NCI-H1694 treated with DMSO at 0.1 percent for 48 hours (cell line): ENCODE measurements at regions not wholly inside any gene's neighbourhood (a gene's known extent, or its start where the extent isn't known, plus 50 kb on each side); places are given as distances from the start of the nearest gene placed in this dataset.
"Not testable (repeated sequence)": the region's sequence is repeated elsewhere in the genome, so short reads cannot be mapped to it uniquely, and the experiment has no call there.

ENCODE experiments used
- DNase-seq: peaks from one replicate; lab custom pipeline; 2025; lab: John Stamatoyannopoulos, UW

DNA sequence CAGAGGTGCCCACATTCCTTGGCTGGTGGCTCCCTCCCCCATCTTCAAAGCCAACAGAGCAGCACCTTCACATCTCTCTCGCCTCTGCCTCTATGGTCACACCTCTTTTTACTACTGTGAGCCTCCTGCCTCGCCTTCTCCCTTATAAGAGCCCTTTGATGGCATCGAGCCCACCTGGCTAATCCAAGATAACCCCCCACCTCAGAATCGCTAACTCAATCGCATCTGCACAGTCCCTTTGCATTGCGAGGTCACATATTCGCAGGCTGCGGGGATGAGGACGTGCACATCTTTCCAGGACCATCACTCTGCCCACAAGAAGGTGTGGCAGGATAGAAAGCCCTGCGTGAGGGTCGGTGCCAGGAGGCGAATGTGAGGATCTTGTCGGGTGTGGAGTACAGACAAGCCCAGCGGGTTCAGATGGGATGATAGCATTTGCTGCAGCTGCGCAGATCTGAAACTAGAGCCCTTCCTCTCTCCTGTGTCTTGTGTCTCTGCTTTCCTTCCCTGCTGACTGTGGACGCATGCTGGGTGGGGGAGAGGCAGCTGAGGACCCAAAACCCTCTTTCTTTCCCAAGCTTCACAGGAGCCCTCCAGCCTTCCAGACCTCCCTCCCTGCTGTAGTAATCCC lies 148.3 kb upstream of the HDAC4 start:
- no peak for DNase-seq

DNA sequence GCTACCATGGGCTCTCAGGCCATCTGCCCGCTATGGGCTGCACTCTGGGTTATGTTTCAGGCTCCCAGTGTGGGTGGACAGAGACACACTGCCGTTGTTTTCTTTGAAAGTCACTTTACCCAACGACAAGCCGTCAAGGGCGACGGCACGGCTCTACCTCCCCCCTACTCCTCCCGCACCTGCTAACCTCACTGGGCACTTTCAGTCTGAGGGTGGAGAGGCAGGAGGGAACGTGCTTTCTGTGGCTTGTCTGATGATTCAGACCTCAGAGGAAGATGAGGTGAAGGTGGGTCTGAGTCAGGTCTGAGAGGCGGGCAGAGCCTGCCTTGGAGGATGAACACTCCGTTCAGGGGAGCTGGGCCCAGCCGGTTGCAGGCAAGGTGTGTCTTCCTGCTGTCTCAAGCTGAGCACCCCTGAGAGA lies 147.6 kb upstream of the HDAC4 start:
- DNase-seq = no peak

DNA sequence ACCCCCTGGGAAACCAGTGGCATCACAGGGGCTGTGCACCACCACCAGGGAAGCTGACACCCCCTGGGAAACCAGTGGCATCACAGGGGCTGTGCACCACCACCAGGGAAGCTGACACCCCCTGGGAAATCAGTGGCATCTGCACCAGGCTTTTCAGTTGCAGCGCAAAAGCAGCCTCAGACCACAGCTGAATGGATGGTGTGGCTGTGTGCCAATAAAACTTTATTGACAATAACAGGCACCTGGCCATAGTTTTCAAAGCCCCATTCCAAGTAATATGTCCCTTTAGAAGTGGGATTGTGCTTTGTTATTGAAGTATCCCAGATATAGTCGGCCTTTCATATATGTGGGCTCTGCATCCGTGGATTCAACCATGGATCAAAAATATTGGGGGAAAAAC lies 146.3 kb upstream of the HDAC4 start:
- DNase-seq = not testable (repeated sequence)

DNA sequence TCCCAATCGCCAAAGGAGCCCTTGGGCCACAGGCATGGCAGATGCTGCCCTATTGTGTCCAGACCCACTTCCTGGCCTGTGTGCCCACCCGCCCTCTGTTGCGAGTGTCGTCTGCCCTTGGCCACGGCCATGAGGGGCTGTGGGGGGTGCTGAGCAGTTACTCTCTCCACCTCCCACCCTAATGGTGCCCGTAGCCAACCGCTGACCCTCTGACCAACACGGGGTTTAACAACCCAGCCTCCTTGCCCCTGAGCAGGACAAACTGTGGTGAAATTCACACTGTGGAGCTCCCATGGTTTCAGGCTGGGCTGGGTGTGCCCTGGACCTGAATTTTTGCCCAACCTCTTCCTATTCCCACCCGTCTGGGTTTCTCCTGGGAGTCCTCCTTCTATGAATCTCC lies 145.7 kb upstream of the HDAC4 start:
- no peak for DNase-seq

DNA sequence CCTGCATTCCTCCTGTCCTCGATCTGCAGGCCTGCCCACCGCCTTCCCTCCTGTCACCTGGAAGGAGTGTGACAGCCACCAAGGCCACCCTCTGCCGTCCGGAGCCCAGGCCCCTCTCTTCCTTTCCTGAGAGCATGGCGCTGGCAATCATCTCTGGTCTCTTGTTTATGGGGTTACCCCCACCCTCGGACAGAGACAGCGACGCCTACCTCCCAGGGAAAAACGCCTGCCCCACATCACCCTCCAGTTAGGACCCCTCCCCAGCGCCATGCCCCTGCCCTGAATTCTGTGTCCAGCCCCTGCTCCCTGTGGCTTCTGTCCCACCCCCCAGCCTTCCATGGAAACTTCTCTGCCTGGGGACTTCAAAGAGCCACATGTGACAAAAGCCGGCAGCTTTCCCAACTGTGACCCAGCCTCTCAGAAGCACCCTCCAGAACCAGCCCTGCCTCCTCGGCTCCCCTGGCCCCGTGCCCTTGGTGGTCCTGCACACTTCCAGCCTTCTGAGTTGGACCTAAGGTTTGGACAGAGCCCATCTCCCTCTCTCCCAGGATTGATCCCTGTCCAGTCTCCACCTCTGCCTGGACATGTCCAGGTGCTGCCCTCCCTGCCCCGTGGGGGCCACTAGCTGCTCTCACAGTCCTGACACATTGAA lies 145.0 kb upstream of the HDAC4 start:
- DNase-seq = no peak

DNA sequence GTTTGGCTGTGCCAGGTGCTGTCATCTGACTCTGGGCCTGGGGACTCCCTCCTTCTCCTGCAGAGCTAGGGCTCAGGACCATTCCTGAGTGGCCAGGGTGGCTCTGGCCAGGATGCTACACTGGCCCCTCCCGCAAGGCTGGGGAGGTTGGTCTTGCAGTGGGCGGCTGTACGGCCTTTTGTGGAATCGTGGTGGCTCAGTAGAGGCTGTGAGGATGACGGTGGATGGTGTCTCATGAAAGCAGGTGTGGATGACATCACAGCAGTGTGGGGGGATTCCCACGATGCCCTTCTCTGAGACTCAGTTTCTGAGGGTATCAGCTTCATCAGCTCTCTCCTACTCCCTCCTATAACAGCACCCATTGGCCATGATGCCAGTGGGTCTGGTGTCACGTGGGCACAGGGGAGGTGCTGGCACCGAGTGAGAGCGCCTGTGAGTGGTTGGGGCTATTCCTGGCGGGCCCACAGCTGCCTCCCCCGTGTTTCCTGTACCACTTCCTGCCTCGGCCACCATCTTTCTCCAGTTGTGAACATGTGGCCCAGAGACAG lies 144.2 kb upstream of the HDAC4 start:
- no peak for DNase-seq

DNA sequence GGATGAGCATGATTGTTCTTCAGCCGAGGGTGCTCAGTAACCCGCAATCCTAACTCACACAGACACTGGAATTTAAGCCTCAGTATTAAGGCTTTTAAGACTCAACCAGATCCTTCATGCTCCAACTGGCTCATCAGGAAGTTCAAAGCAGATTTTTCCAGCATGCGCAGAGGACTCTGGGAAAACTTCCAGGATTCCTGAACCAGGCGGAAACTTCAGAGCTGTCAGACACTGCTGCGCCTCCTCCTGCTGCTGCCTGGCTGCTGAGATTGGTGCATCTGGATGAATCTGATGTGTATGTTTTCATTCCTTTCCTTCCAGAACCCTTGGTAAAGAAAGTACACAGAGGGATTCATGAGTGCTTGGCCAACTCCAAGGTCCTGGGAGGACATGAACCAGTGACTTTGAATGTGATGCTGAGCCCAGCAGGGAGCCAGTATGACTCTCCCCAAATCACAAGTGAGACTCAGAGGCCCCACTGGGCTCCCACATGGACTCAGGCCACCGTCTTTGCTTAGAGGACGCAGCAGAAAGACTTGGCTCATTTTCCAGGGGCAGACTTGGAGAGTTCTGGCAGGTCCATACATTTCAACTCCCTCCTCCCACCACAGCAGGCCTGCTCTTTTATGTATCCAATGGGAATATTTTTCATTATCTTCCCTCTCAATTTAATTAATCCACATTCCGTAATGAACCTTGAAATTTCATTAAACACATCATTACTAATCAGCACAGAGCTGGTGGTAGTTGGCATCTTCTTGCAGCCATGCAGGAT lies 143.5 kb upstream of the HDAC4 start:
- DNase-seq = no peak

DNA sequence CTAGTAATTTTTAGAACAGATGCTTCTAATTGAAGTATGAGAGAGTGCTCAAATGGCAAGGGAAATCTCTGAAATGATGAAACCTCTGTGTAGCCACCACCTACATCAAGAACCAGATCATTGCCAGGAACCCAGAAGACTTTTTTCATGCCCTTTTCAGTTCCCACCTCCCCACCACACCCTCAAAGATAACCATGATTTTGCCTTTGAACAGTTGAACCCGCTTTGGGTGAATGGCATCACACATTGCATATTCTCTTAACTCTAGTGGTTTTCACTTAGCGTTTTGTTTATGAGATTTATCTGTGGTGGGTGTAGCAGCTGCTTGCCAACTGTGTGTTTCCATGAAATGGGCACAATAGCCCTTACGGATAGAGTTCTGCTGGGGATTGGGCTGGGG lies 142.9 kb upstream of the HDAC4 start:
- DNase-seq = no peak

DNA sequence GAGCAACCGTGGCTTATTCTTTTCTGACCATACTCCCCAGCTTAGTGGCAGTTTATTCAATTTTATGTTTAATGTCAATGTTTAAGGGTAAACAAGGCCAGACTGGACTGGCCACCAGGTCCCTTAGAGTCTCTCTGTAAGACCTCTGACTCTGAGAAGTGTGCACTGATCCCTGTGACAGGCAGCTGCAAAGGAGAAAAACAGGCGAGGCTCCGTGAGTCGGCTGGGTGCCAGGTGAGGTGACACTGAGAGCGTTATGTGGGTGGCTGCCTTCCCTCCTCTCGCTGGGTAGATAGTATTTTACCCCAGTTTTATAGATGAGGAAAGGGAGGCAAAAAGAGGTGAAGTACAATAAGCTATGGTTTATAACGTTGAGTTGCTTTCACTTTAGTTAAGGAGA lies 139.4 kb upstream of the HDAC4 start:
- no peak for DNase-seq

DNA sequence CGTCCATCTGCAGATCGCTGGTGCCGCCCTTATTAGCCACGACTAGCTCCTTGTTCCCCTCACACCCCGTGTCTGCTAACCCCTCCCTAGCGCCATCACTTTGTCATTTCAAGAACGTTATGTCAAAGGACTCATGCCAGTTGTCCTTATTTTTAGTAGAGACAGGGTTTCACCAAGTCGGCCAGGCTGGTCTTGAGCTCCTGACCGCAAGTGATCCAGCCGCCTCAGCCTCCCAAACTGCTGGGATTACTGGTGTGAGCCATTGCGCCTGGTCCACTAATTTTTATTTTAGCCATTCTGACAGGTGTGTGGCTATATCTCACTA lies 138.9 kb upstream of the HDAC4 start:
- no peak for DNase-seq

DNA sequence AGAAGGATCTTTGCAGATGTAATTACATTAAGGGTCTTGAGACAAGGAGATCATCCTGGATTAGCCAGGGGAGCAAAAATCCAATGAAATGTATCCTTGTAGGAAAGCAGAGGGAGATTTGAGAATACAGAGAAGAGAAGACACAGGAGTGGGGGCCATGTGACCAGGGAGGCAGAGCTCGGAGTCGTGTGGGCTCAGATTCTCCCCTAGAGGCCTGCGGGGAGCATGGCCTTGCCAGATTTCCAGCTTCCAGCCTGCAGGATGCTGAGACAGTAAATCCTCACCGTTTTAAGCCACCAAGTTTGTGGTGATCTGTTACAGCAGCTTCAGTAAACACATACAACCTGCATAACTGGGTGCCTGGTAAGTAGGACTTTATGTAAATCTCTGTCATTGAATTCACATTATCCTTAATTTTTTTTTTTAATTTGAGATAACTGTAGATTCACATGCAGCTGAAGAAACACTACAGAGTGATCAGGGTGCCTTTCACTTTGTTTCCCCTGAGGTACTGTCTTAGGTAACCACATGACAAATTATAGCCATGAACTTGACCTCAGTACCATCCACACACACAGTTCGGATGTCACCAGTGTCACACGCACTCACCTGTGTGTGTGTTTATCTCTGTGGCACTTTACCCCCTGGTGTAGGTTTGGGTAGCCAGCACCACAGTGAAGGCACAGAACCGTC lies 138.4 kb upstream of the HDAC4 start:
- DNase-seq = no peak

DNA sequence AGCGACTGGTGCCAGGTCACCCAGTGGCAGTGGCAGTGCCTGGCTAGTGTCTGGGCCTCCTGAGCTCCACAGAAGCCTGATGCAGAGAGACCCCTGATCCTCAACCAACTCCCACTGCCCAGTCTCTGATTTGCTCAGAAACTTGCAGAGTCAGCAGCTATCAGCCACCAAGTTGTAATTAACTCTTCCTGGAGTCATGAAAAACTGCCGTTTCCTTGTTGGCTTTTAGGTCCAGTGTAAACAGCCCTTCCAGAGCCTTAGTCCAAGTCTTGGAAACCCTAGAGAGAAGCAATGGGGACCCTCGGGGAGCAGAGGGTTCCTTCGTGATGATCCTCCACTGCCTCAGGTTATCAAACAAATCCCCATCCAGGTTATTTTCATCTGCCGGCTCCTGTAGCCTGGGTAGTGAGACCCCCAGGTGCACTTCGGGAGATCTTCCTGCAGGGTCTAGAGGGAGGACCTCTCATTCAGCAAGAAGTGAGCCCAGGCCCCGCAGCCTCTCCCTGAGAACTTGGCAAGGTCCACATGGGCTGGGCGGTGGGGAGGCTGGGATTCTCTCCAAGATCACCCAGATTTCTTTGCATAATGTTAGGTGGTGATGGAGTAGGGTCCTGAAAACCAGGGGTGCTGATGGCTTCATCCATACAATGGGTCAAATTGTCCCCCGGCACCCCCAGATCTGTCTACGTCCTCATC lies 137.7 kb upstream of the HDAC4 start:
- DNase-seq = no peak

DNA sequence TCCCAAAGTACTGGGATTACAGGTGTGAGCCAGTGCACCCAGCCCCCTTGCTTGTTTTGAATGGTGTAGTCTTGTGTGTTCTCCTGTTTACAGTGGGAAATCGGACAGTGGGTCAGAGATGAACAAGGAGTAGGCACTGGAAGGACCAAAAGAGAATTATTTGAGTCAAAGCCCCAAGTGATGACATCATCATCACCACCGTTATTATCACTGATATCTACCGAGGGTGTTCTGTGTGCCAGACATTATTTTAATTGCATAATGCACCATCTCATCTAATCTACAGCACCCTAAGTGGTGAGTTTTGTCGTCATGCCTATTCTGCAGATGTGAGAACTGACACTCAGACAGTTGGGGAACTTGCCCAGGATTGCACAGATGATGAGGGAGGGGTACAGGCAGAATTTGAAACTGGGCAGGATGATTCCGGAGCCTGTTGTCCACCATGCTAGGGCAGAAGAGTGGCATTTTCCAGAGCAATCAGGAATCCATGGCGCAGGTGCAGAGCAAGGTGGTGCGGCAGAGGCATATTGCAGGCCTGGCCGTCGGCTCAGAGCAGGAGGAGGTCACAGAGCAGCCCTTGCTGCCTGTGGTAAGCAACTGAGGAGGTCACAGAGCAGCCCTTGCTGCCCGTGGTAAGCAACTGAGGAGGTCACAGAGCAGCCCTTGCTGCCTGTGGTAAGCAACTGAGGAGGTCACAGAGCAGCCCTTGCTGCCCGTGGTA lies 137.0 kb upstream of the HDAC4 start:
- no peak for DNase-seq

DNA sequence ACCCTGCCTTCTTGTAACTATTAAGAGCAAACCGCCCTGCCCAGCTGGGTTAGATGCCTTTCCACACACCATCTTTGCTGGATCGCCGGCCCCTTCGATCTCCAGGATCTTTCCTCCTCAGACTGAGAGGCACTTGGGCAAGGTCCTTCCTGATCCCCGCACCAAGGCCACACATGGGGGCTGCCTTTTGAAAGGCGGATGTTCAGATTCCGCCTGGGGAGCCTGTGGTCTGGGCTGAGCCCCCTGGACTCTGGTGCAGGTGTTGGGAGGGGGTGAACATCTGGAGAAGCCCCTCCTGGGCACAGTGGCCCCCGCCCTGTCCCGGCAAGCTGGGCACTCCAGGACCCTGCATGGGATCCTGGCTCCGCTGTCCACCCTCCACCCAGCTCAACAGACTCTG lies 135.4 kb upstream of the HDAC4 start:
- DNase-seq = no peak

DNA sequence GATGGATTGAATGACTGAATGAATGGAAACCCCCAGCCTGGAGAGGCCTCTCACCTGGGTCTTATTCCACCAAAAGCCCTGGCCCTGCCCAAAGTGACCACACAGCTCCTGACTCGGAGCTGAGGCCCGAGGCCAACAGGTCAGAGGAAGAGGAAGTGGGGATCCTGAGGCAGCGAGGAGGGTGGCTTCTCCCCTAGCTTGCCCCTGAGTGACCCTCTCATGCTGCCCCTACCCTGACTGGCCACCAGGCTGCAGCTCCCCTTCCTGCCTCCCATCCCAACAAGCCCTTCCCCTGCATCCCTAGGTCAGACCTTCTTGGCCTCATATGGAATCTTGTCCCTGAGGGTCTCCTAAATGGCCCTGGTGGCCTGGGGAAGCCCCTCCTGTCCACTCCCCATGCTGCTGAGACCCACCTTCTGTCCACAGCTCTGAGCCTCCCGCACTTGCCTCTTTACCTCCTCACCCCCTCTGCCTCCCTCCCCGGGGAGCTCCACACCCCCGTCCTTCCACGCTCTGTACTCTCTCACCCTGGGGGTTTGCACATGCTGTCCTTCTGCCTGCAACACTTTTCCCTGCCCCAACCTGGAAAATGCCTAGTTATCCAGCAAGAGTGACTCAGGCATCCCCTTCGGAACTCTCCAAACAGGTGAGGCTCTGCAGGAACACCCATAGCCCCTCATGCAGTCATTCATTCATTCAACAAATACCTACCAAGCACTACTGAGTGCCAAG lies 134.8 kb upstream of the HDAC4 start:
- DNase-seq = no peak

DNA sequence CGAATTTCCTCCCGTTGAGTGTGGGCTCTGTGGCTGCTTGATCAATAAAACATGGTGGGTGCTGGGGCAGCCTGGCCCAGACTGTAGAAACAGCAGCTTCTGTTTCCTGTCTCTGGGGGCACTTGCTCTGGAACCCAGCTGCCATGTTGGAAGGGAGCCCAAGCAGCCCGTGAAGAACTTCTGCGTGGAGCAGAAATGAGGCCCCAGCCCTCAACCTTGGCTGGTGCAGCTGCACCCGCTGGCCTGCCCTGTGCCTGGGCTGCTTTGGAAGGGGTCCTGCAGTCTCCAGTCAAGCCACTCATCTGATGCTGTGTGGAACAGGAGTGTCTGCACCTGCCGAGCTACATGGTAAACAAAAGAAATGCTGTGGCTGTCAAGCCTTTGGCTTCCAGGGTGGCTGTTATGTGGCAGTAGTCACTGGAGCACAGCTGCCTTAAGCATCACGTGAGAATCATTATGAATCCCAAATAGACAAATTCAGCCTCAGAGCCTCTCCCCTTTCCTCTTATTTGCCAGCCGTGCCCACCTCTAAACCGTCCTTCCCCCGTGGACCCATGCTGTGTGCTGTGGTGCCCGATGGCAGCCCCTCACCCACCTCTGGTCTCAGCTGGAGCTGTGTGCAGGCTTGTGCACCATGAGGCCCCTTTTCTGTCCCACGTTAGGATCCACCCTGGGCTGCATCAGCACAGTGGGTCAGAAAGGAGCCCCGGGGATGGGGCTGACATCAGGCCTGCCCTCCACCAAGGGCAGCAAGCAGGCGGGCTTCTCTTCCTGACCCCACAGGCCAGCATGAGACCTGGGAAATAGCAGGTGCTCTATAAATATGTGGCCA lies 134.0 kb upstream of the HDAC4 start:
- no peak for DNase-seq

DNA sequence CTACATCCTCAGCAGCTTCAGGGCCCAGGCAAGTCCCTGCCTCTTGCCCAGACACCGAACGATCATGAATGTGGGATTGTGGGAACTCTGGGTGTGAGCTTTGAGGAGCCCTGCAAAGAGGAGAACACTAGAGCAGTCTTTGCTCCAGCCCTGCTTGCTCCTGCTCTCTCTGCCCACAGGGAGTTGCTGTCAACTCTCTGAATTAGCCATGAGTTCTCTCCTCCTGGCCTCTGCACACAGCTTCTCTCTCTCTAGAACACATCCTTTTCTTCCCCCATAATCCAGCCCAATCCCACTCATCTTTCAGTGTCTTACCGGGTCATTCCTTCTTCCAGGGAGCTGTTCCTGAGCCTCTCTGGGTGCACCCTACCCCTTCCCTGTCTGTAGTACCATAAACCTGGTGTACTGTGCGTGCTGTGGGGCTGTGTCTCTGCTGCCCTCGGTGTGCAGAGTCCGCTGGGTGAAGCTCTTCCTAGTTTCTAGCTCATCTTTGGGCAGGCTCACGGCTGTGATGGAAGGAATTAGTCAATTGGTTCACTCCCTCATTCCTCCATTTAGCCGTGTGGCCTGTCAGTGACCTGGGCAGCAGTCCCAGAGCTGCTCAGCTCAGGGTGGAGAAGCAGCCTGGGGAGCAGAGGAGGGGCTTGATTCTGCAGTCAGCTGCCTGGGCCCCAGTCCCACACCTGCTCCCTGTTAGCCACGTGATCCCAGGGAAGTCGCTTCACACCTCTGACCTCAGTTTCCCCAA lies 132.9 kb upstream of the HDAC4 start:
- no peak for DNase-seq

DNA sequence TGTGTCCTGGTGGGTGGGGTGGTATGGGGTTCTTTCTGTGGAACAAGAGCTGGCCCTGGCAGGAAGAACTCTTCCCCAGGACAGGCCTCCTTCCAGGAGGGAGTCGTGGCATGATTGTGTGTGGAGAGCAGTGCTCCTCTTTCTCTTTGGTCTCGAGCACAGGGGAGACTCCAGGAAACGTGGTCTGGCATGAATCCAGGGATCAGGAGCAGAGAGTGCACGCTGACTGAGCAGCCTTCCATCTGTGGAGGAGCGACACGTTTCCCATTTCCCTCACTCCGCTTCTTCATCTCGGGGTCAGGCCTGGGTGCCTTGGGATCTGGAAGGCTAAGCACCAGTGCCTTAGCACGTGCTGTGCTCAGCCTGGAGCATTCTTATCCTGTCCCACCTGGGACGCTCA lies 132.0 kb upstream of the HDAC4 start:
- DNase-seq = no peak

DNA sequence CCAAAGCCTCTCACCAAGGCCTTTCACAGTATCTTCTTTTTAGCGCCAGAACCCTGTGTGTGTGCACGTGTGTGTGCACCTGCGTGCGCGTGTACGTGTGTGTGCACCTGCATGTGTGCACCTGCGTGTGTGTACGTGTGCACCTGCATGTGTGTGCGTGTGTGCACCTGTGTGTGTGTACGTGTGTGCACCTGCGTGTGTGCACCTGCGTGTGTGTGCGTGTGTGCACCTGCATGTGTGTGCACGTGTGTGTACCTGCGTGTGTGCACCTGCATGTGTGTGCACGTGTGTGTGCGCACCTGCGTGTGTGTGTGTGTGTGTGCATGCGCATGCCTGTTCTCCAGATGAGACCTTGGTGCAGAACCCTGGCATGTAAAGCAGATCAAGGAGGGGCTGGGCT lies 131.4 kb upstream of the HDAC4 start:
- no peak for DNase-seq
